CD4-positive, CD25-positive, alpha-beta regulatory T cell (primary cell): ENCODE measurements at regions not wholly inside any gene's neighbourhood (a gene's known extent, or its start where the extent isn't known, plus 50 kb on each side); places are given as distances from the start of the nearest gene placed in this dataset.

Experiments
- ATAC-seq, 2 donors: fragments of 150-1000 bp; cut with Tn5 transposase; one replicate each; pipeline ENCODE4 v1.10.0; 2021; ENCODE audit warnings: low read depth in 2 of 2, moderate number of reproducible peaks in 2 of 2, moderate library complexity in 1 of 2
- DNase-seq, 3 donors: peaks; one replicate each; pipeline versions ENCODE4 v3.0.0 to v3.0.0-alpha.2; 2012 to 2022; ENCODE audit warnings: mixed read lengths in 1 of 3
- H3K27ac ChIP-seq: one replicate; pipeline ENCODE4 v1.7.0; 2013; ENCODE audit warnings: mild to moderate bottlenecking, low read length; ENCODE audit not compliant: insufficient read depth, poor library complexity, severe bottlenecking
- H3K27me3 ChIP-seq: one replicate; pipeline ENCODE4 v1.7.0; 2013; ENCODE audit warnings: low read length; ENCODE audit not compliant: control insufficient read depth, insufficient read depth
- H3K36me3 ChIP-seq: one replicate; pipeline ENCODE4 v1.7.0; 2013; ENCODE audit warnings: mild to moderate bottlenecking, low read length, moderate library complexity; ENCODE audit not compliant: control insufficient read depth, insufficient read depth
- H3K4me1 ChIP-seq: 2 replicates; pipeline ENCODE4 v1.7.0; 2013; ENCODE audit warnings: mild to moderate bottlenecking, low read length; ENCODE audit not compliant: insufficient read depth, control insufficient read depth, poor library complexity, severe bottlenecking
- H3K4me3 ChIP-seq: one replicate; pipeline ENCODE4 v1.7.0; 2013; ENCODE audit warnings: low read depth, mild to moderate bottlenecking, low read length, moderate library complexity
- H3K9me3 ChIP-seq, 2 experiments: 1 replicate in 1 of 2; 2 replicates in 1 of 2; pipeline ENCODE4 v1.7.0; 2013; ENCODE audit warnings: low read length in 2 of 2, mild to moderate bottlenecking in 1 of 2, moderate library complexity in 1 of 2; ENCODE audit not compliant: control insufficient read depth in 2 of 2
- H3K27ac Mint-ChIP-seq, 3 donors: one replicate each; pipeline ENCODE4 v1.8.0; 2020 to 2022; ENCODE audit warnings: mild to moderate bottlenecking in 3 of 3, mixed read lengths in 3 of 3, moderate library complexity in 2 of 3
- H3K27me3 Mint-ChIP-seq: one replicate; pipeline ENCODE4 v1.8.0; 2022; ENCODE audit warnings: mild to moderate bottlenecking, mixed read lengths
- H3K36me3 Mint-ChIP-seq: one replicate; pipeline ENCODE4 v1.8.0; 2020; ENCODE audit warnings: mixed read lengths
- H3K4me1 Mint-ChIP-seq, 4 donors: one replicate each; pipeline ENCODE4 v1.8.0; 2020 to 2022; ENCODE audit warnings: mixed read lengths in 4 of 4, mild to moderate bottlenecking in 1 of 4
- H3K4me3 Mint-ChIP-seq, 4 donors: one replicate each; pipeline ENCODE4 v1.8.0; 2020 to 2022; ENCODE audit warnings: mild to moderate bottlenecking in 4 of 4, mixed read lengths in 4 of 4, moderate library complexity in 3 of 4
- H3K9me3 Mint-ChIP-seq, 7 donors: one replicate each; pipeline ENCODE4 v1.8.0; 2020 to 2022; ENCODE audit warnings: mixed read lengths in 7 of 7, mild to moderate bottlenecking in 3 of 7, moderate library complexity in 2 of 7

DNA sequence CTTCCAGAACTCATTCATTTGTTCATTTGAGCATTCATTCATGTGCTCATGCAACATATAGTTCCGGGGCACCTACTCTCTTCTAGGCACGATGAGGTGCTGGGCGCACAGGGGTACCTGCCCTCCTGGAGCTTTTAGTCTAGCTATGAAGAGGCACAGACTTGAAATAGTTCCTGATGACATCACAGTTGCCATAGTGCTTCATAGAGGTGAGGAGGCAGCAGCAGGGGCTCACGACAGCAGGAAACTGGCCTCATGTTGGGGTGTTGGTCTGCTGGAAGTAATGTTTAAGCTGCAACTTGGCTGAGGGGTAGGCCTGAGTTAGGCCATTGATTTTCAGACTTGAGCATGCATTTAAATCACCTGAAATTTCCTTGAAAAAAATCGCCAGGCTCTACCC lies 195.5 kb downstream of the PHETA1 start:
- H3K27ac Mint-ChIP-seq, result peak overlapping the region in 1 of 3 donors; percentile 10
- no peak for ATAC-seq
- Histone ChIP-seq H3K9me3 (no peaks in the 10 kb centered on the region), H3K4me1 (no peaks in the 10 kb centered on the region), H3K27ac (no peak overlapping the region), H3K27me3 (peaks cover 2% of the 10 kb centered on the region), H3K4me3 (no peak overlapping the region), H3K36me3 (no peaks in the 10 kb centered on the region)
- DNase-seq, result no peak
- peaks cover 0 to 2% (median 0%) of the 10 kb centered on the region in 7 donors for H3K9me3 Mint-ChIP-seq
- H3K4me3 Mint-ChIP-seq, result no peak overlapping the region
- peaks cover 0 to 2% (median 1%) of the 10 kb centered on the region in 4 donors for H3K4me1 Mint-ChIP-seq
- no peaks in the 10 kb centered on the region for H3K36me3 Mint-ChIP-seq
- H3K27me3 Mint-ChIP-seq, result peaks cover 25% of the 10 kb centered on the region

DNA sequence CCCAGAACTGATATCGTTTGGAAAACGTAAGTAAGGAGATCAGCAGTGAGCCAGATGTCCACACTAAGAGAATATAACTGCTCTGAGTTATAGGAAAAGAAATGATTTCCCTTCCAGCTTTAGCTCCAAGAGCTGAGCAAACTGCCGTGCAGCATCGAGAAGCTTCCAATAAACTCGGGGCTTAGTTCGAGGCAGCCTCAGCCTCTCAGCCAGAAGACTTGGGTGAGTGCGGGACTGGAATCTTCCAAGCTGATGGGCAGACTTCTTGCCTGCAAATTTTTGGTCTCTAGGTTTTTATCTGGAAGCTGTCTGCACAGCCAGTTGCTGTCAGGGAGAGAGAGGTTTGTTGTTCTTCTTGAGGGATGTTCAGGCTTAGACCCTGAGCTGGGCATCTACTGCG lies 196.1 kb downstream of the PHETA1 start:
- no peaks in the 10 kb centered on the region for H3K4me1 ChIP-seq
- ATAC-seq (no peak), DNase-seq (no peak)
- H3K27ac ChIP-seq, result no peak overlapping the region
- peaks cover 2% of the 10 kb centered on the region for H3K27me3 ChIP-seq
- H3K36me3 ChIP-seq, result no peaks in the 10 kb centered on the region
- no peak overlapping the region for H3K4me3 ChIP-seq
- peaks cover 0 to 2% (median 1%) of the 10 kb centered on the region in 4 donors for H3K4me1 Mint-ChIP-seq
- H3K9me3 Mint-ChIP-seq, result peaks cover 0 to 2% (median 0%) of the 10 kb centered on the region in 7 donors
- H3K9me3 ChIP-seq, result no peaks in the 10 kb centered on the region
- no peaks in the 10 kb centered on the region for H3K36me3 Mint-ChIP-seq
- H3K27ac Mint-ChIP-seq, result peak overlapping the region in 1 of 3 donors; percentile 10
- peaks cover 25% of the 10 kb centered on the region for H3K27me3 Mint-ChIP-seq
- H3K4me3 Mint-ChIP-seq, result no peak overlapping the region

DNA sequence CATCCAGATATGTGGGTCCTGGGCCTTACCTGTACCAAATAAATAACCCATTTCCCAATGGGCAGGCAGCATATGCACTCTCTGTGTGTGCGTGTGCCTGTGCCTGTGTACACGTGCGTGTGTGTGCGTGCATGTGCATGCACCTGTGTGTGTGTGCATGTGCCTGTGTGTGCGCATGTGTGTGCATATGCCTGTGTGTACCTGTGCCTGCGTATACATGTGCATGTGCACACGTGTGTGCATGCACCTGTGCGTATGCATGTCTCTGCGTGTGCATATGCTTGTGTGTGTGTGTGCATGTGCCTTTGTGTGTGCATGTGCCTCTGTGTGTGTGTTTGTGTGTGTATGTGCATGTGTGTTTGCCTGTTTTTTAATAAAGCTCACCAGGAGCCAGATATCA lies 197.1 kb downstream of the PHETA1 start:
- no peaks in the 10 kb centered on the region for H3K36me3 ChIP-seq
- H3K4me3 ChIP-seq, result no peak overlapping the region
- no peaks in the 10 kb centered on the region for H3K9me3 ChIP-seq
- DNase-seq (no peak), ATAC-seq (no peak)
- H3K4me1 Mint-ChIP-seq, result peaks cover 0 to 2% (median 1%) of the 10 kb centered on the region in 4 donors
- H3K27me3 ChIP-seq, result peaks cover 2% of the 10 kb centered on the region
- H3K27me3 Mint-ChIP-seq, result peaks cover 23% of the 10 kb centered on the region
- no peaks in the 10 kb centered on the region for H3K36me3 Mint-ChIP-seq
- no peak overlapping the region for H3K27ac Mint-ChIP-seq
- H3K9me3 Mint-ChIP-seq, result peaks cover 0 to 2% (median 0%) of the 10 kb centered on the region in 7 donors
- H3K27ac ChIP-seq, result no peak overlapping the region
- no peaks in the 10 kb centered on the region for H3K4me1 ChIP-seq
- no peak overlapping the region for H3K4me3 Mint-ChIP-seq

DNA sequence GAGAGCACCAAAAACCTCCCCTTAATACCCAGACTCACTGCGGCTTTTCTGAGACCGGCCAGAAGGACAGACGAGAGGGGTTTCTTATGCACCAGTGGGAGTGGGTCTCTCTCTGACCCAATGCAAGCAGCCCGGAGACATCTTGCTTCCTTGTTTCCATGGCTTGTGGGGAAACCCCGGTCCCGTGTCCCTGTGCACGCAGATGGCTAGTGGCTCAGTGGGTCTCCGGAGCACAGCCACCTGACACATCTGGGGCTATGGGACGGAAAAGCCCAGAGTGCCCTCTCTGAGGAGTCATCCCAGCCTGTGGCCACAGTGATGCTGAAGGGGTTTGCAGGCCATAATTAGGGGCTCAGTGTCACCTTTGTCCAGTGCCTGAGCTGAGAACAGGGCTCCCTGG lies 197.6 kb downstream of the PHETA1 start:
- ATAC-seq (peak in 1 of 2 donors; percentile 10), DNase-seq (no peak)
- Mint-ChIP-seq H3K27me3 (peaks cover 19% of the 10 kb centered on the region), H3K9me3 (peaks cover 0 to 2% (median 0%) of the 10 kb centered on the region in 7 donors), H3K27ac (no peak overlapping the region), H3K36me3 (no peaks in the 10 kb centered on the region), H3K4me3 (no peak overlapping the region), H3K4me1 (peaks cover 0 to 2% (median 1%) of the 10 kb centered on the region in 4 donors)
- Histone ChIP-seq H3K4me1 (no peaks in the 10 kb centered on the region), H3K27ac (no peak overlapping the region), H3K27me3 (peaks cover 2% of the 10 kb centered on the region), H3K9me3 (no peaks in the 10 kb centered on the region), H3K4me3 (no peak overlapping the region), H3K36me3 (no peaks in the 10 kb centered on the region)

DNA sequence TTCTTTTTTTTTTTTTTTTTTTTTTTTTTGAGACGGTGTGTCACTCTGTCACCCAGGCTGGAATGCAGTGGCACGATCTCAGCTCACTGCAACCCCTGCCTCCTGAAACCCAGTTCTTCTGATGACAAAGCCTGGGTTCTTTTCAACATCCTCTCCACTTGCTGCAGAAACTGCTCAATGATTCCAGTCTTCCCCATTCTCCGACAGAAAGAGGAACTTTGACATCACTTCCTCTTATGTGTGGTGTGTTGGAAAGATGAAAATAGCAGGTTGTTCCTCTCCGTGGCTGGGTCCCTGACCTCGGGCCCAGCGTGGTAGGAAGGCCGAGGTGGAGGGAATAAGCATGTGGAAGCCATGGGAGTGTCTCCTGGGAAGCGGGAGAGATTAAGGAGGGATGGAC lies 198.4 kb downstream of the PHETA1 start:
- Histone ChIP-seq H3K27ac (no peak overlapping the region), H3K27me3 (peaks cover 2% of the 10 kb centered on the region), H3K36me3 (no peaks in the 10 kb centered on the region), H3K9me3 (no peaks in the 10 kb centered on the region), H3K4me1 (no peaks in the 10 kb centered on the region), H3K4me3 (no peak overlapping the region)
- H3K27ac Mint-ChIP-seq, result peak overlapping the region in 1 of 3 donors; percentile 39
- DNase-seq, result no peak
- ATAC-seq, result no peak
- H3K36me3 Mint-ChIP-seq, result no peaks in the 10 kb centered on the region
- no peak overlapping the region for H3K4me3 Mint-ChIP-seq
- H3K27me3 Mint-ChIP-seq, result peaks cover 12% of the 10 kb centered on the region
- H3K4me1 Mint-ChIP-seq, result peaks cover 0 to 2% (median 1%) of the 10 kb centered on the region in 4 donors
- peaks cover 0 to 2% (median 0%) of the 10 kb centered on the region in 7 donors for H3K9me3 Mint-ChIP-seq

DNA sequence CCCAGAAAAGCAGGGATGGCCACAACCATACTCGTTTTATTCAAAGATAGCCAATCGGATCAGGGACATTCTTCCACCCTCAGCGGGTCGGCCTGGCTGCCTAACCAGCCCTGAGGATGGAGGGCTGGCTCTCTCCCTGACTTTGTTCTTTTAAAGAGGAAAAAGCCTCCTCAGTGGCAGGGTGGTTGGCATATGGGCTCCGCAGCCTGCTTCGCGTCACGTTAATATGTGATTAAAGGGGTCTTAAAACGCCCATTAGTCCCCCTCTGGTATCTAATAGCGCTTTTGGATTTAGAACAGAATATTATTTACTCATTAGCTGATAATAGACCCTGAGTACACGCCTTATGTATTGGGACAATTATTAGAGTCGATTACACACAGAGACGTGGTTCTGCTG lies 199.4 kb downstream of the PHETA1 start:
- ATAC-seq (no peak), DNase-seq (no peak)
- Mint-ChIP-seq H3K27me3 (peaks cover 9% of the 10 kb centered on the region), H3K27ac (no peak overlapping the region), H3K4me3 (no peak overlapping the region), H3K9me3 (peaks cover 0 to 2% (median 0%) of the 10 kb centered on the region in 7 donors), H3K36me3 (no peaks in the 10 kb centered on the region), H3K4me1 (peaks cover 0 to 2% (median 1%) of the 10 kb centered on the region in 4 donors)
- no peaks in the 10 kb centered on the region for H3K9me3 ChIP-seq
- H3K4me1 ChIP-seq, result no peaks in the 10 kb centered on the region
- no peaks in the 10 kb centered on the region for H3K27me3 ChIP-seq
- H3K27ac ChIP-seq, result no peak overlapping the region
- no peak overlapping the region for H3K4me3 ChIP-seq
- no peaks in the 10 kb centered on the region for H3K36me3 ChIP-seq

DNA sequence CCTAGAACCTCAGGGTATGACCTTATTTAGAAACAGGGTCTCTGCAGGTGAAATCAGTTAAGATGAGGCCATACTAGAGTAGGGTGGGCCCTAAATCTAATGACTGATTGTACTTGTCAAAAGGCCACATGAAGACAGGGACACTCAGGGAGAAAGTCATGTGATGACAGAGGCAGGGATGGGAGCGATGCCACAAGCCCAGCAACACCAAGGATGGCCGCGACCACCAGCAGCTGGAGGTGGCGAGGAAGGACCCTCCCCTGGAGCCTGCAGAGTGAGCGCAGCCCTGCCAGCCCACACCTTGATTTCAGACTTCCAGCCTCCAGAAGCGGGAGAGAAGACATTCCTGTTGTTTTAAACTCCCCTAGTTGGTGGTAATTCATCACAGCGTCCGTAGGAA lies 199.9 kb downstream of the PHETA1 start:
- Histone ChIP-seq H3K27ac (no peak overlapping the region), H3K36me3 (no peaks in the 10 kb centered on the region), H3K4me1 (no peaks in the 10 kb centered on the region), H3K27me3 (no peaks in the 10 kb centered on the region), H3K9me3 (no peaks in the 10 kb centered on the region), H3K4me3 (no peak overlapping the region)
- Mint-ChIP-seq H3K4me1 (peaks cover 0 to 2% (median 1%) of the 10 kb centered on the region in 4 donors), H3K9me3 (peaks cover 0 to 2% (median 0%) of the 10 kb centered on the region in 7 donors), H3K27ac (no peak overlapping the region), H3K27me3 (peaks cover 9% of the 10 kb centered on the region), H3K4me3 (no peak overlapping the region), H3K36me3 (no peaks in the 10 kb centered on the region)
- ATAC-seq (no peak), DNase-seq (no peak)
